H9 (cell line): ENCODE measurements at regions not wholly inside any gene's neighbourhood (a gene's known extent, or its start where the extent isn't known, plus 50 kb on each side); places are given as distances from the start of the nearest gene placed in this dataset.

ENCODE experiments used
- DNase-seq: peaks from one replicate; pipeline ENCODE4 v3.0.0-alpha.2; 2017
- H2AFZ ChIP-seq: one replicate; pipeline ENCODE4 v1.6.1; 2013; ENCODE audit warnings: mild to moderate bottlenecking, low read length, control low read depth, moderate library complexity
- H2AK5ac ChIP-seq: 2 replicates; pipeline ENCODE4 v1.6.1; 2013; ENCODE audit warnings: low read length, control low read depth, mixed read lengths; ENCODE audit not compliant: insufficient read length
- H2BK120ac ChIP-seq: one replicate; pipeline ENCODE4 v1.6.1; 2013; ENCODE audit warnings: low read depth, mild to moderate bottlenecking, low read length, control low read depth, inconsistent platforms; ENCODE audit not compliant: poor library complexity, severe bottlenecking
- H2BK12ac ChIP-seq: 2 replicates; pipeline ENCODE4 v1.6.1; 2013; ENCODE audit warnings: low read length, control low read depth, mixed read lengths, low read depth; ENCODE audit not compliant: insufficient read length
- H2BK15ac ChIP-seq: 2 replicates; pipeline ENCODE4 v1.6.1; 2013; ENCODE audit warnings: low read depth, low read length, control low read depth
- H2BK20ac ChIP-seq: one replicate; pipeline ENCODE4 v1.6.1; 2013; ENCODE audit warnings: low read depth, mild to moderate bottlenecking, low read length, control low read depth, inconsistent platforms; ENCODE audit not compliant: poor library complexity, severe bottlenecking
- H2BK5ac ChIP-seq: 2 replicates; pipeline ENCODE4 v1.6.1; 2013; ENCODE audit warnings: low read length, control low read depth, mixed read lengths; ENCODE audit not compliant: insufficient read length
- H3K14ac ChIP-seq: 2 replicates; pipeline ENCODE4 v1.6.1; 2013; ENCODE audit warnings: low read length, control low read depth; ENCODE audit not compliant: insufficient read depth
- H3K18ac ChIP-seq: 2 replicates; pipeline ENCODE4 v1.6.1; 2013; ENCODE audit warnings: low read depth, mild to moderate bottlenecking, mixed read lengths, low read length, control low read depth; ENCODE audit not compliant: insufficient read length
- H3K23ac ChIP-seq: 2 replicates; pipeline ENCODE4 v1.6.1; 2013; ENCODE audit warnings: low read length, control low read depth, mixed read lengths, low read depth; ENCODE audit not compliant: insufficient read length
- H3K23me2 ChIP-seq: 2 replicates; pipeline ENCODE4 v1.6.1; 2013; ENCODE audit warnings: low read depth, mild to moderate bottlenecking, mixed read lengths, low read length, control low read depth; ENCODE audit not compliant: insufficient read length, poor library complexity, severe bottlenecking
- H3K27ac ChIP-seq: 2 replicates; pipeline ENCODE4 v1.5.1; 2013; ENCODE audit warnings: low read length, control low read depth, mixed read lengths, low read depth; ENCODE audit not compliant: insufficient read length
- H3K27me3 ChIP-seq: 2 replicates; pipeline ENCODE4 v1.6.1; 2013; ENCODE audit warnings: low read length, control low read depth, inconsistent platforms; ENCODE audit not compliant: insufficient read depth
- H3K4ac ChIP-seq: 2 replicates; pipeline ENCODE4 v1.6.1; 2013; ENCODE audit warnings: low read depth, mild to moderate bottlenecking, control low read depth, inconsistent platforms, low read length, moderate library complexity
- H3K4me1 ChIP-seq: 2 replicates; pipeline ENCODE4 v1.6.1; 2013; ENCODE audit warnings: low read length, control low read depth, inconsistent platforms; ENCODE audit not compliant: insufficient read depth
- H3K4me2 ChIP-seq: 2 replicates; pipeline ENCODE4 v1.6.1; 2013; ENCODE audit warnings: low read length, control low read depth, mixed read lengths; ENCODE audit not compliant: insufficient read length, insufficient read depth
- H3K56ac ChIP-seq: 2 replicates; pipeline ENCODE4 v1.6.1; 2013; ENCODE audit warnings: low read depth, mild to moderate bottlenecking, mixed read lengths, low read length, control low read depth; ENCODE audit not compliant: insufficient read length
- H3K79me1 ChIP-seq: 2 replicates; pipeline ENCODE4 v1.6.1; 2013; ENCODE audit warnings: low read depth, mild to moderate bottlenecking, moderate library complexity, low read length, control low read depth, inconsistent platforms; ENCODE audit not compliant: insufficient read depth, poor library complexity, severe bottlenecking
- H3K79me2 ChIP-seq: 2 replicates; pipeline ENCODE4 v1.6.1; 2013; ENCODE audit warnings: low read length, control low read depth, inconsistent platforms; ENCODE audit not compliant: insufficient read depth
- H3K9ac ChIP-seq: 2 replicates; pipeline ENCODE4 v1.6.1; 2013; ENCODE audit warnings: low read length, control low read depth, mixed read lengths; ENCODE audit not compliant: insufficient read length; ENCODE audit errors: extremely low read depth
- H3K9me3 ChIP-seq: one replicate; pipeline ENCODE4 v1.6.1; 2013; ENCODE audit warnings: low read depth, low read length, inconsistent platforms; ENCODE audit not compliant: control insufficient read depth
- H3T11ph ChIP-seq: one replicate; pipeline ENCODE4 v1.6.1; 2013; ENCODE audit warnings: mild to moderate bottlenecking, low read length, control low read depth, inconsistent platforms
- H4K20me1 ChIP-seq: one replicate; pipeline ENCODE4 v1.6.1; 2013; ENCODE audit not compliant: control insufficient read depth, insufficient read length, insufficient read depth
- H4K5ac ChIP-seq: 2 replicates; pipeline ENCODE4 v1.6.1; 2013; ENCODE audit warnings: low read depth, mild to moderate bottlenecking, mixed read lengths, low read length, control low read depth; ENCODE audit not compliant: insufficient read length
- H4K8ac ChIP-seq: replicated peaks from 2 replicates; pipeline ENCODE4 v1.6.1; 2013; ENCODE audit warnings: low read length, control low read depth, mixed read lengths, low read depth; ENCODE audit not compliant: insufficient read length
- H4K91ac ChIP-seq: 2 replicates; pipeline ENCODE4 v1.6.1; 2013; ENCODE audit warnings: low read depth, mild to moderate bottlenecking, moderate library complexity, mixed read lengths, low read length, control low read depth; ENCODE audit not compliant: insufficient read length
- H3K27ac Mint-ChIP-seq, 3 experiments: 2 replicates in 2 of 3; 3 replicates in 1 of 3; pipeline ENCODE4 v1.8.0; 2020 to 2021; ENCODE audit warnings: mixed read lengths in 3 of 3, mild to moderate bottlenecking in 1 of 3, moderate library complexity in 1 of 3
- H3K27me3 Mint-ChIP-seq: 2 replicates; pipeline ENCODE4 v1.8.0; 2021; ENCODE audit warnings: low read depth, mild to moderate bottlenecking, moderate library complexity, mixed read lengths
- H3K36me3 Mint-ChIP-seq, 3 experiments: 2 replicates in 2 of 3; 3 replicates in 1 of 3; pipeline ENCODE4 v1.8.0; 2020 to 2021; ENCODE audit warnings: low read depth in 3 of 3, mixed read lengths in 3 of 3; ENCODE audit not compliant: insufficient read depth in 1 of 3
- H3K4me1 Mint-ChIP-seq, 2 experiments: 2 replicates each; pipeline ENCODE4 v1.8.0; 2020; ENCODE audit warnings: mixed read lengths in 2 of 2
- H3K4me3 Mint-ChIP-seq, 2 experiments: 2 replicates in 1 of 2; 3 replicates in 1 of 2; pipeline ENCODE4 v1.8.0; 2020 to 2021; ENCODE audit warnings: mild to moderate bottlenecking in 2 of 2, mixed read lengths in 2 of 2, moderate library complexity in 1 of 2
- H3K9me3 Mint-ChIP-seq, 2 experiments: 2 replicates in 1 of 2; 3 replicates in 1 of 2; pipeline ENCODE4 v1.8.0; 2020; ENCODE audit warnings: mild to moderate bottlenecking in 2 of 2, mixed read lengths in 2 of 2, moderate library complexity in 1 of 2
- CTCF ChIP-seq: fragments of 200-600 bp; sonication (generic); conservative IDR thresholded peaks from 3 replicates; pipeline ENCODE4 v1.8.0; 2021; ENCODE audit warnings: antibody characterized with exemption, mild to moderate bottlenecking
- WGBS: extraction: QIAGEN DNeasy Blood & Tissue Kit; methylation state at CpG from one replicate; pipeline ENCODE4 v1.1.7; 2013; ENCODE audit warnings: missing lambda C conversion rate, low lambda C conversion rate, mixed read lengths; ENCODE audit not compliant: insufficient read length; ENCODE audit errors: extremely low coverage; 5-methylcytosine and 5-hydroxymethylcytosine counted together

GRCh38 chr9:100856238-100856637 is 172.3 kb upstream of the PLPPR1 start:
- H3K79me1 ChIP-seq, result no peaks in the 10 kb centered on the region
- H3K9me3 ChIP-seq, result no peaks in the 10 kb centered on the region
- no peak overlapping the region for H4K91ac ChIP-seq
- no peak overlapping the region for H3K4me3 Mint-ChIP-seq
- H3K14ac ChIP-seq, result no peak overlapping the region
- H3K4me1 ChIP-seq, result no peaks in the 10 kb centered on the region
- H3K36me3 Mint-ChIP-seq, result peaks cover 0 to 2% (median 0%) of the 10 kb centered on the region in 3 experiments; a peak in 1 of 7 replicates
- no peaks in the 10 kb centered on the region for H4K20me1 ChIP-seq
- H4K5ac ChIP-seq, result no peak overlapping the region
- no peak overlapping the region for H3K23ac ChIP-seq
- no peak overlapping the region for H2AK5ac ChIP-seq
- no peak overlapping the region for H3K18ac ChIP-seq
- no peaks in the 10 kb centered on the region for H3K79me2 ChIP-seq
- H3K27me3 ChIP-seq, result no peaks in the 10 kb centered on the region
- no peak overlapping the region for H3K27ac Mint-ChIP-seq
- no peaks in the 10 kb centered on the region for H3K23me2 ChIP-seq
- H3T11ph ChIP-seq, result no peak overlapping the region
- no peak overlapping the region for H2BK12ac ChIP-seq
- DNase-seq, result no peak
- no peaks in the 10 kb centered on the region; a peak in 1 of 4 replicates for H3K4me1 Mint-ChIP-seq
- no peak overlapping the region for H3K27ac ChIP-seq
- no CpG with 5 or more reads among the region's 3 CpGs for WGBS
- H2BK15ac ChIP-seq, result no peak overlapping the region
- H3K56ac ChIP-seq, result no peak overlapping the region
- peaks cover 0 to 4% of the 10 kb centered on the region in 2 experiments; a peak in 2 of 5 replicates for H3K9me3 Mint-ChIP-seq
- H3K4ac ChIP-seq, result no peak overlapping the region
- H3K9ac ChIP-seq, result no peak overlapping the region
- no peak overlapping the region for H3K4me2 ChIP-seq
- no peak overlapping the region for H2BK20ac ChIP-seq
- H2AFZ ChIP-seq, result no peak overlapping the region
- H2BK5ac ChIP-seq, result no peak overlapping the region
- no peaks in the 10 kb centered on the region; the same call in 1 of the 2 replicates for H3K27me3 Mint-ChIP-seq
- TF ChIP-seq CTCF, result no peak
- H2BK120ac ChIP-seq, result no peak overlapping the region
- no peak overlapping the region for H4K8ac ChIP-seq
